OCI-LY3 (cell line): ENCODE measurements at regions not wholly inside any gene's neighbourhood (a gene's known extent, or its start where the extent isn't known, plus 50 kb on each side); places are given as distances from the start of the nearest gene placed in this dataset.

Experiments
- EZH2phosphoT487 ChIP-seq: fragments of 200-600 bp; shearing (Covaris generic); IDR thresholded peaks from 2 replicates; pipeline ENCODE4 v1.6.1; 2018; ENCODE audit warnings: antibody characterized with exemption, mixed run types, low read depth
- TF ChIP-seq, protein P1 (sequence below): fragments of 200-600, 300-600 bp; sonication (generic); IDR thresholded peaks from 2 replicates; pipeline ENCODE4 v1.5.1; 2014; ENCODE audit warnings: antibody characterized with exemption, low read length, low read depth

DNA sequence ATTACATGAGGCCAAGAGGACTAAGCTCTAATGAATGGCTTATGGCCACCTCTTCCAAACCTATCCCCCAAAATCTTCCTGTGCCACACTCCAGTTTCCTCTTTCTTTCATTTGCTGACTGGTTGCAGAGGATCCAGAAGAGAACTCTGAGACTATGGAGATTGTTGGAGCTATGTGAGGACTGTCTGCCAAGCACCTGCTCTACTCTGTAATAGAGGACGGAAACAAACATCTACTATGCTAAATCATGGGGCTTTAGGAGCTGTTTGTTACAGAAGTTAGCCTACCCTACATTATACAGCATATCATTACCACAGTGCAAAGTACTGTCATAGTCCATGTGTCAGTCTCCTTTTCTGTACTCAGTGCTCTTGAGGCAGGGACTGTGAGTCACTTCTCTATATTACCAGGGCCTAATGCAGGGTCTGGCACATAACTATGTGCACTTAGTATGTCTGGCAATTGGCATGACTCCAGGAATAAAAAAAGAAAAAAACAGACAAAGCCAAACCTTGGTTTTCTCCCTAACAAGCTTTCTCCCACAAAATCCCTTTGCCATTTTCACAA lies 95.1 kb downstream of the RPAP3 start:
- TF ChIP-seq, protein P1, sequence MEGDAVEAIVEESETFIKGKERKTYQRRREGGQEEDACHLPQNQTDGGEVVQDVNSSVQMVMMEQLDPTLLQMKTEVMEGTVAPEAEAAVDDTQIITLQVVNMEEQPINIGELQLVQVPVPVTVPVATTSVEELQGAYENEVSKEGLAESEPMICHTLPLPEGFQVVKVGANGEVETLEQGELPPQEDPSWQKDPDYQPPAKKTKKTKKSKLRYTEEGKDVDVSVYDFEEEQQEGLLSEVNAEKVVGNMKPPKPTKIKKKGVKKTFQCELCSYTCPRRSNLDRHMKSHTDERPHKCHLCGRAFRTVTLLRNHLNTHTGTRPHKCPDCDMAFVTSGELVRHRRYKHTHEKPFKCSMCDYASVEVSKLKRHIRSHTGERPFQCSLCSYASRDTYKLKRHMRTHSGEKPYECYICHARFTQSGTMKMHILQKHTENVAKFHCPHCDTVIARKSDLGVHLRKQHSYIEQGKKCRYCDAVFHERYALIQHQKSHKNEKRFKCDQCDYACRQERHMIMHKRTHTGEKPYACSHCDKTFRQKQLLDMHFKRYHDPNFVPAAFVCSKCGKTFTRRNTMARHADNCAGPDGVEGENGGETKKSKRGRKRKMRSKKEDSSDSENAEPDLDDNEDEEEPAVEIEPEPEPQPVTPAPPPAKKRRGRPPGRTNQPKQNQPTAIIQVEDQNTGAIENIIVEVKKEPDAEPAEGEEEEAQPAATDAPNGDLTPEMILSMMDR = no peak
- no peak for TF ChIP-seq EZH2phosphoT487
